IMR-90 (cell line): ENCODE measurements at regions not wholly inside any gene's neighbourhood (a gene's known extent, or its start where the extent isn't known, plus 50 kb on each side); places are given as distances from the start of the nearest gene placed in this dataset.

Experiments used
- ATAC-seq: fragments of 200-7000 bp; cut with Tn5 transposase; 2 replicates; pipeline ENCODE4 v1.9.1; 2020; ENCODE audit warnings: low read depth, mild to moderate bottlenecking, moderate library complexity
- BruUV-seq: library from RNA; stranded (reverse); fragments of 400-500 nt; replicated peaks from 2 replicates; lab custom pipeline; 2021; lab: Mats Ljungman, UMichigan
- CTCF ChIA-PET: fragments of 300-600 bp; formaldehyde crosslinking; extraction: SDS; loops from one replicate; lab custom pipeline; 2021; ENCODE audit warnings: antibody characterized with exemption; lab: Yijun Ruan, JAX
- POLR2A ChIA-PET: fragments of 300-600 bp; sonication (Branson Sonifier 250); formaldehyde crosslinking; loops from one replicate; lab custom pipeline; 2022; ENCODE audit warnings: antibody characterized with exemption; ENCODE audit not compliant: unreplicated experiment; lab: Charles Lee
- DNase-seq: peaks from one replicate; pipeline ENCODE4 v3.0.0; 2013
- H2AFZ ChIP-seq: replicated peaks from 2 replicates; pipeline ENCODE3; 2013; ENCODE audit warnings: low read length, mild to moderate bottlenecking; ENCODE audit not compliant: poor library complexity
- H2AK5ac ChIP-seq: 2 replicates; pipeline ENCODE4 v1.6.1; 2013; ENCODE audit warnings: low read depth, low read length, inconsistent platforms
- H2AK9ac ChIP-seq: replicated peaks from 2 replicates; pipeline ENCODE3; 2013; ENCODE audit warnings: mild to moderate bottlenecking, low read depth, low read length, moderate library complexity; ENCODE audit not compliant: poor library complexity
- H2BK120ac ChIP-seq: 2 replicates; pipeline ENCODE4 v1.6.1; 2013; ENCODE audit warnings: low read depth, low read length, inconsistent platforms
- H2BK15ac ChIP-seq: 3 replicates; pipeline ENCODE4 v1.6.1; 2013; ENCODE audit warnings: low read depth, low read length, inconsistent platforms
- H2BK20ac ChIP-seq: 2 replicates; pipeline ENCODE4 v1.6.1; 2013; ENCODE audit warnings: low read depth, mild to moderate bottlenecking, inconsistent platforms, low read length, moderate library complexity
- H2BK5ac ChIP-seq: 2 replicates; pipeline ENCODE4 v1.6.1; 2013; ENCODE audit warnings: mild to moderate bottlenecking, low read depth, low read length, inconsistent platforms; ENCODE audit not compliant: poor library complexity, severe bottlenecking
- H3K14ac ChIP-seq: replicated peaks from 2 replicates; pipeline ENCODE4 v1.6.1; 2013; ENCODE audit warnings: low read depth, low read length, inconsistent platforms
- H3K18ac ChIP-seq: 2 replicates; pipeline ENCODE4 v1.6.1; 2013; ENCODE audit warnings: low read depth, low read length, control low read depth
- H3K23ac ChIP-seq: 2 replicates; pipeline ENCODE4 v1.6.1; 2013; ENCODE audit warnings: low read depth, low read length, inconsistent platforms
- H3K27ac ChIP-seq: 2 replicates; pipeline ENCODE4 v1.5.1; 2013; ENCODE audit warnings: mild to moderate bottlenecking, control low read depth, low read length; ENCODE audit not compliant: insufficient read depth
- H3K27me3 ChIP-seq: 2 replicates; pipeline ENCODE4 v1.6.1; 2013; ENCODE audit warnings: low read length; ENCODE audit not compliant: control insufficient read depth, insufficient read depth
- H3K36me3 ChIP-seq: 2 replicates; pipeline ENCODE4 v1.6.1; 2013; ENCODE audit warnings: low read length, mixed read lengths; ENCODE audit not compliant: control insufficient read depth, insufficient read depth
- H3K4ac ChIP-seq: 2 replicates; pipeline ENCODE4 v1.6.1; 2013; ENCODE audit warnings: low read depth, low read length, inconsistent platforms
- H3K4me1 ChIP-seq: 2 replicates; pipeline ENCODE4 v1.6.1; 2013; ENCODE audit warnings: low read length, mixed read lengths; ENCODE audit not compliant: control insufficient read depth, insufficient read depth
- H3K4me2 ChIP-seq: 2 replicates; pipeline ENCODE4 v1.6.1; 2013; ENCODE audit warnings: low read depth, mild to moderate bottlenecking, control low read depth, low read length, moderate library complexity
- H3K4me3 ChIP-seq: 2 replicates; pipeline ENCODE4 v1.5.1; 2013; ENCODE audit warnings: low read depth, mild to moderate bottlenecking, control low read depth, low read length, moderate library complexity; ENCODE audit not compliant: insufficient read depth
- H3K56ac ChIP-seq: 2 replicates; pipeline ENCODE4 v1.6.1; 2013; ENCODE audit warnings: low read length, inconsistent platforms; ENCODE audit not compliant: insufficient read depth; ENCODE audit errors: extremely low read depth
- H3K79me1 ChIP-seq, 2 experiments: 2 replicates each; pipeline ENCODE4 v1.6.1; 2013; ENCODE audit warnings: low read length in 2 of 2, inconsistent platforms in 1 of 2, low read depth in 1 of 2
- H3K9ac ChIP-seq: 2 replicates; pipeline ENCODE4 v1.6.1; 2013; ENCODE audit warnings: low read depth, low read length, control low read depth
- H3K9me1 ChIP-seq: 2 replicates; pipeline ENCODE4 v1.6.1; 2013; ENCODE audit warnings: low read length, inconsistent platforms; ENCODE audit not compliant: insufficient read depth
- H3K9me3 ChIP-seq: 2 replicates; pipeline ENCODE4 v1.6.1; 2013; ENCODE audit warnings: low read length; ENCODE audit not compliant: control insufficient read depth, insufficient read depth
- H4K20me1 ChIP-seq: 2 replicates; pipeline ENCODE4 v1.6.1; 2013; ENCODE audit warnings: low read length, inconsistent platforms; ENCODE audit not compliant: insufficient read depth
- H4K5ac ChIP-seq: 2 replicates; pipeline ENCODE4 v1.6.1; 2013; ENCODE audit warnings: mild to moderate bottlenecking, low read depth, low read length, control low read depth
- H4K8ac ChIP-seq, 2 experiments: 2 replicates each; pipeline ENCODE4 v1.6.1; 2013; ENCODE audit warnings: low read depth in 2 of 2, low read length in 2 of 2, control low read depth in 1 of 2, inconsistent platforms in 1 of 2
- H4K91ac ChIP-seq: 2 replicates; pipeline ENCODE4 v1.6.1; 2013; ENCODE audit warnings: low read depth, low read length, inconsistent platforms; ENCODE audit not compliant: insufficient read depth
- CEBPB ChIP-seq: IDR thresholded peaks from 2 replicates; pipeline ENCODE4 v1.6.1; 2012; ENCODE audit warnings: low read depth, low read length, improper control_type of control experiment
- CHD1 ChIP-seq: IDR thresholded peaks from 2 replicates; pipeline ENCODE4 v1.6.1; 2012; ENCODE audit warnings: low read depth, low read length, improper control_type of control experiment
- NFE2L2 ChIP-seq: fragments of 150-350 bp; IDR thresholded peaks from 2 replicates; pipeline ENCODE4 v1.6.1; 2016; ENCODE audit warnings: low read depth, mild to moderate bottlenecking, low read length
- RFX5 ChIP-seq: IDR thresholded peaks from 2 replicates; pipeline ENCODE4 v1.8.0; 2012; ENCODE audit warnings: low read depth, mild to moderate bottlenecking, low read length, moderate library complexity
- WGBS, 2 experiments: methylation state at CpG; one replicate each; pipeline versions ENCODE4 v1.1.5 to v1.1.7; 2013; ENCODE audit warnings: missing lambda C conversion rate in 2 of 2; ENCODE audit not compliant: insufficient read length in 1 of 2; ENCODE audit errors: extremely low coverage in 2 of 2; 5-methylcytosine and 5-hydroxymethylcytosine counted together
- dilution Hi-C: fragments of 300-500 bp; cut with HindIII; formaldehyde crosslinking; loops from one replicate; pipeline ENCODE4 v1.14.3; 2018; ENCODE audit warnings: low sequenced_read_pairs; ENCODE audit not compliant: unreplicated experiment
- in situ Hi-C: fragments of 300-500 bp; cut with MboI; formaldehyde crosslinking; loops from 3 replicates; pipeline ENCODE4 v1.14.3; 2019; ENCODE audit warnings: low sequenced_read_pairs, inconsistent platforms, mixed read lengths
- intact Hi-C: fragments of 100-400 bp; cut with micrococcal nuclease; formaldehyde crosslinking; loops from 2 replicates; pipeline ENCODE4 v1.10.0; 2022
- TF ChIP-seq, protein P1 (sequence below): fragments of 150-350 bp; IDR thresholded peaks from 2 replicates; pipeline ENCODE4 v1.6.1; 2017; ENCODE audit warnings: mild to moderate bottlenecking, antibody characterized with exemption, low read length, low read depth
- TF ChIP-seq, protein P2 (sequence below): fragments of 150-350 bp; IDR thresholded peaks from 2 replicates; pipeline ENCODE4 v1.6.1; 2016; ENCODE audit warnings: low read depth, mild to moderate bottlenecking, low read length, moderate library complexity, borderline replicate concordance
- TF ChIP-seq, protein P3 (sequence below): conservative IDR thresholded peaks from 2 replicates; pipeline ENCODE4 v1.5.1; 2012; ENCODE audit warnings: mild to moderate bottlenecking, low read depth, low read length, improper control_type of control experiment

DNA sequence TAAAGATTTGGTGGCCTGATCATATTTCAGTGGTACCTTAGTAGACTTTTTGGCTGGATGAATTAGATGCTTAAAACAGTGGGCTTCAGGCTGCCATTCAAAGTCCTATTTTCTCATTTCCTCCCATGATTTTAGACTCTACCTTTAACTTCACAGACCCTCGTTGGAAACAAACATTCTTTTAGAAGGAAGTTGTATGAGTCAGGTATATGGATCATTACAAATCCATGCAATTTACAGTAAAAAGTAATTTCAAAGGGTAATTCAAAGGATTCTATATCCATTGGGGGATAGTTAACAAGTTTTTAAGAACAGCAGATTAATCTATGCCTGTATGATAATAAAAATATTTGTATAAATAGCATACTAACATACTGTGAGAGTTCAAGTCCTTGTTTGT is 216.9 kb upstream of the RRP15 start:
- Histone ChIP-seq H4K8ac (no peak overlapping the region), H2AFZ (no peak overlapping the region), H3K9me1 (no peaks in the 10 kb centered on the region), H2AK9ac (no peak overlapping the region), H3K36me3 (no peaks in the 10 kb centered on the region), H3K27ac (no peak overlapping the region), H3K4ac (no peak overlapping the region), H2AK5ac (no peak overlapping the region), H3K27me3 (no peaks in the 10 kb centered on the region), H3K4me2 (no peak overlapping the region), H3K23ac (no peak overlapping the region), H3K14ac (no peak overlapping the region), H3K4me3 (no peak overlapping the region), H2BK15ac (no peak overlapping the region), H3K79me1 (no peaks in the 10 kb centered on the region), H2BK120ac (no peak overlapping the region), H3K4me1 (no peaks in the 10 kb centered on the region), H4K91ac (no peak overlapping the region), H4K5ac (no peak overlapping the region), H2BK5ac (no peak overlapping the region), H3K9ac (no peak overlapping the region), H3K18ac (no peak overlapping the region), H3K56ac (no peak overlapping the region), H4K20me1 (no peaks in the 10 kb centered on the region), H3K9me3 (no peaks in the 10 kb centered on the region), H2BK20ac (no peak overlapping the region)
- POLR2A ChIA-PET: no interaction called here
- intact Hi-C loops: no loop called here
- CTCF ChIA-PET: no interaction called here
- ATAC-seq: no peak
- no CpG with 5 or more reads among the region's 1 CpG for WGBS, 2 experiments
- TF ChIP-seq, protein P1, sequence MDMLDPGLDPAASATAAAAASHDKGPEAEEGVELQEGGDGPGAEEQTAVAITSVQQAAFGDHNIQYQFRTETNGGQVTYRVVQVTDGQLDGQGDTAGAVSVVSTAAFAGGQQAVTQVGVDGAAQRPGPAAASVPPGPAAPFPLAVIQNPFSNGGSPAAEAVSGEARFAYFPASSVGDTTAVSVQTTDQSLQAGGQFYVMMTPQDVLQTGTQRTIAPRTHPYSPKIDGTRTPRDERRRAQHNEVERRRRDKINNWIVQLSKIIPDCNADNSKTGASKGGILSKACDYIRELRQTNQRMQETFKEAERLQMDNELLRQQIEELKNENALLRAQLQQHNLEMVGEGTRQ: no peak
- TF ChIP-seq, protein P2, sequence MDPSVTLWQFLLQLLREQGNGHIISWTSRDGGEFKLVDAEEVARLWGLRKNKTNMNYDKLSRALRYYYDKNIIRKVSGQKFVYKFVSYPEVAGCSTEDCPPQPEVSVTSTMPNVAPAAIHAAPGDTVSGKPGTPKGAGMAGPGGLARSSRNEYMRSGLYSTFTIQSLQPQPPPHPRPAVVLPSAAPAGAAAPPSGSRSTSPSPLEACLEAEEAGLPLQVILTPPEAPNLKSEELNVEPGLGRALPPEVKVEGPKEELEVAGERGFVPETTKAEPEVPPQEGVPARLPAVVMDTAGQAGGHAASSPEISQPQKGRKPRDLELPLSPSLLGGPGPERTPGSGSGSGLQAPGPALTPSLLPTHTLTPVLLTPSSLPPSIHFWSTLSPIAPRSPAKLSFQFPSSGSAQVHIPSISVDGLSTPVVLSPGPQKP: no peak
- TF ChIP-seq CEBPB (no peak), NFE2L2 (no peak), CHD1 (no peak), RFX5 (no peak)
- TF ChIP-seq, protein P3, sequence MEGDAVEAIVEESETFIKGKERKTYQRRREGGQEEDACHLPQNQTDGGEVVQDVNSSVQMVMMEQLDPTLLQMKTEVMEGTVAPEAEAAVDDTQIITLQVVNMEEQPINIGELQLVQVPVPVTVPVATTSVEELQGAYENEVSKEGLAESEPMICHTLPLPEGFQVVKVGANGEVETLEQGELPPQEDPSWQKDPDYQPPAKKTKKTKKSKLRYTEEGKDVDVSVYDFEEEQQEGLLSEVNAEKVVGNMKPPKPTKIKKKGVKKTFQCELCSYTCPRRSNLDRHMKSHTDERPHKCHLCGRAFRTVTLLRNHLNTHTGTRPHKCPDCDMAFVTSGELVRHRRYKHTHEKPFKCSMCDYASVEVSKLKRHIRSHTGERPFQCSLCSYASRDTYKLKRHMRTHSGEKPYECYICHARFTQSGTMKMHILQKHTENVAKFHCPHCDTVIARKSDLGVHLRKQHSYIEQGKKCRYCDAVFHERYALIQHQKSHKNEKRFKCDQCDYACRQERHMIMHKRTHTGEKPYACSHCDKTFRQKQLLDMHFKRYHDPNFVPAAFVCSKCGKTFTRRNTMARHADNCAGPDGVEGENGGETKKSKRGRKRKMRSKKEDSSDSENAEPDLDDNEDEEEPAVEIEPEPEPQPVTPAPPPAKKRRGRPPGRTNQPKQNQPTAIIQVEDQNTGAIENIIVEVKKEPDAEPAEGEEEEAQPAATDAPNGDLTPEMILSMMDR: no peak
- in situ Hi-C loops: no loop called here
- DNase-seq: no peak
- BruUV-seq: no TSS peak
- dilution Hi-C loops: no loop called here
